Endodermal cell (in vitro differentiated cells): ENCODE measurements at regions not wholly inside any gene's neighbourhood (a gene's known extent, or its start where the extent isn't known, plus 50 kb on each side); places are given as distances from the start of the nearest gene placed in this dataset.

Experiments
- DNase-seq: peaks from one replicate; pipeline ENCODE4 v3.0.0-alpha.2; 2017
- H3K27ac ChIP-seq: 2 replicates; pipeline ENCODE4 v1.5.1; 2013; ENCODE audit warnings: mild to moderate bottlenecking, low read depth, low read length, moderate library complexity
- H3K27me3 ChIP-seq: 2 replicates; pipeline ENCODE4 v1.6.1; 2013; ENCODE audit warnings: mild to moderate bottlenecking, low read length, moderate library complexity; ENCODE audit not compliant: insufficient read depth, control insufficient read depth, poor library complexity, severe bottlenecking
- H3K36me3 ChIP-seq: 2 replicates; pipeline ENCODE4 v1.7.0; 2013; ENCODE audit warnings: mild to moderate bottlenecking, low read length, moderate library complexity; ENCODE audit not compliant: control insufficient read depth, insufficient read depth
- H3K4me1 ChIP-seq: one replicate; pipeline ENCODE4 v1.7.0; 2013; ENCODE audit warnings: low read length; ENCODE audit not compliant: control insufficient read depth, insufficient read depth
- H3K4me3 ChIP-seq: 2 replicates; pipeline ENCODE4 v1.5.1; 2013; ENCODE audit warnings: mild to moderate bottlenecking, low read length, moderate library complexity
- H3K9ac ChIP-seq: 2 replicates; pipeline ENCODE4 v1.6.1; 2013; ENCODE audit warnings: mild to moderate bottlenecking, low read length, moderate library complexity; ENCODE audit not compliant: poor library complexity, severe bottlenecking; ENCODE audit errors: extremely low read depth
- H3K9me3 ChIP-seq: 2 replicates; pipeline ENCODE4 v1.6.1; 2013; ENCODE audit warnings: mild to moderate bottlenecking, low read length, moderate library complexity; ENCODE audit not compliant: control insufficient read depth
- H3K27ac Mint-ChIP-seq: 2 replicates; pipeline ENCODE4 v1.8.0; 2020; ENCODE audit warnings: mixed read lengths
- H3K27me3 Mint-ChIP-seq: 2 replicates; pipeline ENCODE4 v1.8.0; 2021; ENCODE audit warnings: mild to moderate bottlenecking, mixed read lengths; ENCODE audit not compliant: insufficient read depth
- H3K36me3 Mint-ChIP-seq: 2 replicates; pipeline ENCODE4 v1.8.0; 2020; ENCODE audit warnings: low read depth, mixed read lengths
- H3K4me1 Mint-ChIP-seq: 2 replicates; pipeline ENCODE4 v1.8.0; 2020; ENCODE audit warnings: mixed read lengths
- H3K4me3 Mint-ChIP-seq: 2 replicates; pipeline ENCODE4 v1.8.0; 2020; ENCODE audit warnings: mild to moderate bottlenecking, moderate library complexity, mixed read lengths
- H3K9me3 Mint-ChIP-seq: 2 replicates; pipeline ENCODE4 v1.8.0; 2020; ENCODE audit warnings: mild to moderate bottlenecking, mixed read lengths
- CTCF ChIP-seq: fragments of 200-600 bp; sonication (generic); conservative IDR thresholded peaks from 2 replicates; pipeline ENCODE4 v1.5.0; 2021; ENCODE audit warnings: antibody characterized with exemption, mild to moderate bottlenecking
- WGBS, 2 experiments: methylation state at CpG; one replicate each; pipeline versions ENCODE4 v1.1.5 to v1.1.7; 2013; ENCODE audit warnings: missing lambda C conversion rate in 2 of 2, mixed read lengths in 1 of 2; ENCODE audit not compliant: insufficient coverage in 1 of 2, insufficient read length in 1 of 2; 5-methylcytosine and 5-hydroxymethylcytosine counted together

- Histone ChIP-seq H3K27ac (no peak overlapping the region), H3K9ac (no peak overlapping the region), H3K36me3 (no peaks in the 10 kb centered on the region), H3K4me1 (no peaks in the 10 kb centered on the region), H3K27me3 (no peaks in the 10 kb centered on the region), H3K4me3 (no peak overlapping the region), H3K9me3 (no peaks in the 10 kb centered on the region)
- H3K4me3 Mint-ChIP-seq = no peak overlapping the region
- peaks cover 2% of the 10 kb centered on the region for H3K9me3 Mint-ChIP-seq
- no peaks in the 10 kb centered on the region for H3K36me3 Mint-ChIP-seq
- no peaks in the 10 kb centered on the region for H3K27me3 Mint-ChIP-seq
- TF ChIP-seq CTCF = no peak
- WGBS, 2 experiments = 78 to 79% methylated on average over 2 of the region's 2 CpGs
- H3K4me1 Mint-ChIP-seq = no peaks in the 10 kb centered on the region
- DNase-seq = no peak
- no peak overlapping the region for H3K27ac Mint-ChIP-seq
These were observed 208.4 kb downstream of the CENPW start for GRCh38 chr6:126548300-126548699.

GRCh38 chr6:126550323-126550722, 210.4 kb downstream of the CENPW start:
- H3K9me3 Mint-ChIP-seq = peaks cover 2% of the 10 kb centered on the region

GRCh38 chr6:126551832-126552231, 211.9 kb downstream of the CENPW start:
- H3K9me3 Mint-ChIP-seq = peaks cover 2% of the 10 kb centered on the region
- no peak overlapping the region for H3K27ac ChIP-seq
- whole genome bisulfite sequencing, 2 experiments = 87 to 100% methylated on average over 1 of the region's 1 CpG

More at GRCh38 chr6:126550323-126550722, 210.4 kb downstream of the CENPW start:
- no peaks in the 10 kb centered on the region for H3K4me1 ChIP-seq
- TF ChIP-seq CTCF = peak; percentile 65
- DNase-seq = peak; percentile 70
- no peak overlapping the region for H3K27ac ChIP-seq
- Mint-ChIP-seq H3K27ac (no peak overlapping the region), H3K4me1 (no peaks in the 10 kb centered on the region), H3K36me3 (no peaks in the 10 kb centered on the region), H3K4me3 (no peak overlapping the region), H3K27me3 (no peaks in the 10 kb centered on the region)
- H3K9ac ChIP-seq = no peak overlapping the region
- H3K4me3 ChIP-seq = no peak overlapping the region
- no peaks in the 10 kb centered on the region for H3K9me3 ChIP-seq
- H3K27me3 ChIP-seq = no peaks in the 10 kb centered on the region
- H3K36me3 ChIP-seq = no peaks in the 10 kb centered on the region
- WGBS, 2 experiments = 91 to 100% methylated on average over 1 to 5 of the region's 5 CpGs

More at GRCh38 chr6:126551832-126552231, 211.9 kb downstream of the CENPW start:
- DNase-seq = no peak
- Mint-ChIP-seq H3K4me3 (no peak overlapping the region), H3K4me1 (no peaks in the 10 kb centered on the region), H3K27ac (no peak overlapping the region), H3K36me3 (no peaks in the 10 kb centered on the region), H3K27me3 (no peaks in the 10 kb centered on the region)
- Histone ChIP-seq H3K9ac (no peak overlapping the region), H3K4me3 (no peak overlapping the region), H3K9me3 (peaks cover under 1% of the 10 kb centered on the region), H3K27me3 (no peaks in the 10 kb centered on the region), H3K36me3 (no peaks in the 10 kb centered on the region), H3K4me1 (no peaks in the 10 kb centered on the region)
- no peak for TF ChIP-seq CTCF
